Neural progenitor cell (in vitro differentiated cells): ENCODE measurements at regions not wholly inside any gene's neighbourhood (a gene's known extent, or its start where the extent isn't known, plus 50 kb on each side); places are given as distances from the start of the nearest gene placed in this dataset.

Experiments
- DNase-seq: peaks from one replicate; pipeline ENCODE4 v3.0.0-alpha.2; 2016; ENCODE audit warnings: low spot score
- H2AFZ ChIP-seq: fragments of 200-600 bp; sonication (generic); replicated peaks from 2 replicates; pipeline ENCODE4 v1.6.1; 2016; ENCODE audit warnings: antibody characterized with exemption
- H3F3A ChIP-seq: fragments of 200-600 bp; sonication (generic); 2 replicates; pipeline ENCODE4 v1.6.1; 2016; ENCODE audit warnings: antibody characterized with exemption, low read depth
- H3K27ac ChIP-seq: fragments of 200-600 bp; sonication (generic); 2 replicates; pipeline ENCODE4 v1.5.1; 2016; ENCODE audit warnings: mild to moderate bottlenecking
- H3K27me3 ChIP-seq: fragments of 200-600 bp; sonication (generic); 2 replicates; pipeline ENCODE4 v1.6.1; 2016; ENCODE audit warnings: mild to moderate bottlenecking, moderate library complexity
- H3K36me3 ChIP-seq: fragments of 200-600 bp; sonication (generic); 2 replicates; pipeline ENCODE4 v1.5.1; 2016
- H3K4me1 ChIP-seq: fragments of 200-600 bp; sonication (generic); 2 replicates; pipeline ENCODE4 v1.6.1; 2016; ENCODE audit warnings: mixed run types
- H3K4me2 ChIP-seq: fragments of 200-600 bp; sonication (generic); 2 replicates; pipeline ENCODE4 v1.6.1; 2016
- H3K4me3 ChIP-seq: fragments of 200-600 bp; sonication (generic); 2 replicates; pipeline ENCODE4 v1.5.1; 2016
- H3K79me2 ChIP-seq: fragments of 200-600 bp; sonication (generic); 2 replicates; pipeline ENCODE4 v1.6.1; 2016; ENCODE audit warnings: low read depth
- H3K9ac ChIP-seq: fragments of 200-600 bp; sonication (generic); 2 replicates; pipeline ENCODE4 v1.6.1; 2016
- H3K9me3 ChIP-seq: fragments of 200-600 bp; sonication (generic); 2 replicates; pipeline ENCODE4 v1.5.1; 2016; ENCODE audit warnings: low read depth
- H4K20me1 ChIP-seq: fragments of 200-600 bp; sonication (generic); 2 replicates; pipeline ENCODE4 v1.6.1; 2016; ENCODE audit warnings: low read depth
- H3K27ac Mint-ChIP-seq: 3 replicates; pipeline ENCODE4 v1.8.0; 2021; ENCODE audit warnings: mixed read lengths
- H3K27me3 Mint-ChIP-seq: 2 replicates; pipeline ENCODE4 v1.8.0; 2022; ENCODE audit warnings: low read depth, mild to moderate bottlenecking, inconsistent platforms, moderate library complexity, mixed read lengths; ENCODE audit not compliant: insufficient read depth
- H3K36me3 Mint-ChIP-seq: 3 replicates; pipeline ENCODE4 v1.8.0; 2021; ENCODE audit warnings: mixed read lengths
- H3K4me1 Mint-ChIP-seq: 3 replicates; pipeline ENCODE4 v1.8.0; 2021; ENCODE audit warnings: mixed read lengths
- H3K4me3 Mint-ChIP-seq: 3 replicates; pipeline ENCODE4 v1.8.0; 2021; ENCODE audit warnings: mild to moderate bottlenecking, moderate library complexity, mixed read lengths
- H3K9me3 Mint-ChIP-seq: 3 replicates; pipeline ENCODE4 v1.8.0; 2020; ENCODE audit warnings: mixed read lengths
- EZH2 ChIP-seq: fragments of 200-600 bp; sonication (generic); IDR thresholded peaks from 2 replicates; pipeline ENCODE4 v1.6.1; 2017; ENCODE audit warnings: antibody characterized with exemption, mild to moderate bottlenecking, moderate library complexity
- EZH2phosphoT487 ChIP-seq: fragments of 200-600 bp; sonication (generic); IDR thresholded peaks from 2 replicates; pipeline ENCODE4 v1.6.1; 2017; ENCODE audit warnings: antibody characterized with exemption
- TF ChIP-seq, protein P1 (sequence below): fragments of 200-600 bp; sonication (generic); IDR thresholded peaks from 2 replicates; pipeline ENCODE4 v1.5.1; 2017; ENCODE audit warnings: antibody characterized with exemption, mild to moderate bottlenecking

DNA sequence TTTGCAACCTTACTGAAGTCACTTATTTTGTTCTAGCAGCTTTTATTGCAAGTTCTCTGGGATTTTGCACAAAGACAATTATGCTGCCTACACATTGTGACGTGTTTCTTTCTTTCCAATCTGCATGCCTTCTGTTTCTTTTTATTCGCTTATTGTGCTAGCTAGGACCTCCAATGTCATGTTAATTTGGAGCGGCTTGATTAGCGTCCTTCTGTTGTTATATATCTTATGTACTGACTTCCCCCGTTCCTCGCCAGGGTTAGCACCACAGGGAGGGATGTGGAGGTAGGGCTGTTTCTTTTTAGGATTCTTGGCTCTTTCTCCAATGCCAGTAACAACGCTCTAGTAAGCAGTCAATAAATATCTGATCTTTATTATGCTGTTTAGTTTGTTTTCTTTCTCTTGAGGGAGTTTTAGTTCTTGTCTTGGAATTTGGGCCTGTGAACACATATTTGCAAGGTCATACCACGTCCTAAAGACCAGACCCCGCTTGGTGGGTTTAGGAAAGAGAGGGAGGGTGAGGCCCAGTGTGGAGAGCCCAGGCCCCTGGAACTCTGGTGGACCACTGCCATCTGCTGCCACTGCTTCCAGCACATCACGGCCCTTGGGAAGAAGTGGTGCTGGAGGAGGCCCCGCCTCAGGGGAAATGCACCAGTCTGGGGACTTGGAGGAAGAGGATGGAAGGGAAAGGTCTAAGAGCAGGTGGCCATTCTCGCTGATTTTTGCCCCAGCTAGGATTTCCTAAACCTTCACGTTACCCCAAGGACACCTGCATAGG is 129.1 kb downstream of the TRIML1 start:
- no peaks in the 10 kb centered on the region for H3K27me3 ChIP-seq

DNA sequence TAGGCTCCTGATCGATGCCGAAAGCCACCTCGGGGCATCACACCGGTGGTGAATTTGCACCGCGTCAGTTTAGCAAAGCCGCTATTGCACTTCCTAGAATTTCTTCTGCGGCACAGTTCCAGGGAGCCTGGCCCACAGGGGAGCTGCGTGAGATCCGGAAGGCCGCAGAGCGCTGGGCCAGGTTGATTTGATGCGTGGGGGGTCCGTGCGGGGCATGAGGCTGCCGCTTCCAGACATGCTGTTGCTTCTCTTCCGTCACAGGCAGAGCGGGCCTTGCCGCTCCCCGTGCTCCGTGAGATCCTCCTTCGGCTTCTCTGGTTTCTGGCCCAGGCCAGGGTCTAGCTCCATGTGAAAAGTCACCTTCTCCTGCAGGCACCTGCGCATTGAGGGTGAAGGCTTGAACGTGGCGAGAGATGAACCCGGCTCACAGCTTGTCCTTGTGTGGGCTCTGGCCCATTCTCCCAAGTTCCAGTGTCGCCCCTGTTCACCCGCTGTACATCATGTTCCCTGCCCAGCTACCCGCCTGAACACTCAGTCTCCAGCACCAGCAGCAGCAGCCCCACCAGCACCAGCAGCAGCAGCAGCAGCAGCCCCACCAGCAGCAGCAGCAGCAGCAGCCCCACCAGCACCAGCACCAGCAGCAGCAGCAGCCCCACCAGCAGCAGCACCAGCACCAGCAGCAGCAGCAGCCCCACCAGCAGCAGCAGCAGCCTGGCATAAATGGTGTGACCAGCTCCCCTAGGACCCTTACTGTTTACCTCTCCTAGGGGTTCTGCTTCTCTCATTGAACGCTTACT is 131.2 kb downstream of the TRIML1 start:
- H3K79me2 ChIP-seq, result no peaks in the 10 kb centered on the region
- H3K4me1 ChIP-seq, result no peaks in the 10 kb centered on the region
- Mint-ChIP-seq H3K27me3 (no peaks in the 10 kb centered on the region), H3K27ac (no peak overlapping the region), H3K36me3 (no peaks in the 10 kb centered on the region), H3K4me3 (no peak overlapping the region), H3K4me1 (no peaks in the 10 kb centered on the region), H3K9me3 (peaks cover 3% of the 10 kb centered on the region)
- no peaks in the 10 kb centered on the region for H3K27me3 ChIP-seq
- no peaks in the 10 kb centered on the region for H3K36me3 ChIP-seq
- H3K27ac ChIP-seq, result no peak overlapping the region
- no peak overlapping the region for H3K9ac ChIP-seq
- H3K9me3 ChIP-seq, result no peaks in the 10 kb centered on the region
- H3K4me2 ChIP-seq, result no peak overlapping the region
- TF ChIP-seq, protein P1, sequence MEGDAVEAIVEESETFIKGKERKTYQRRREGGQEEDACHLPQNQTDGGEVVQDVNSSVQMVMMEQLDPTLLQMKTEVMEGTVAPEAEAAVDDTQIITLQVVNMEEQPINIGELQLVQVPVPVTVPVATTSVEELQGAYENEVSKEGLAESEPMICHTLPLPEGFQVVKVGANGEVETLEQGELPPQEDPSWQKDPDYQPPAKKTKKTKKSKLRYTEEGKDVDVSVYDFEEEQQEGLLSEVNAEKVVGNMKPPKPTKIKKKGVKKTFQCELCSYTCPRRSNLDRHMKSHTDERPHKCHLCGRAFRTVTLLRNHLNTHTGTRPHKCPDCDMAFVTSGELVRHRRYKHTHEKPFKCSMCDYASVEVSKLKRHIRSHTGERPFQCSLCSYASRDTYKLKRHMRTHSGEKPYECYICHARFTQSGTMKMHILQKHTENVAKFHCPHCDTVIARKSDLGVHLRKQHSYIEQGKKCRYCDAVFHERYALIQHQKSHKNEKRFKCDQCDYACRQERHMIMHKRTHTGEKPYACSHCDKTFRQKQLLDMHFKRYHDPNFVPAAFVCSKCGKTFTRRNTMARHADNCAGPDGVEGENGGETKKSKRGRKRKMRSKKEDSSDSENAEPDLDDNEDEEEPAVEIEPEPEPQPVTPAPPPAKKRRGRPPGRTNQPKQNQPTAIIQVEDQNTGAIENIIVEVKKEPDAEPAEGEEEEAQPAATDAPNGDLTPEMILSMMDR, result no peak
- TF ChIP-seq EZH2phosphoT487 (no peak), EZH2 (no peak)
- DNase-seq, result no peak
- H2AFZ ChIP-seq, result no peak overlapping the region
- H4K20me1 ChIP-seq, result no peaks in the 10 kb centered on the region
- no peaks in the 10 kb centered on the region for H3F3A ChIP-seq
- no peak overlapping the region for H3K4me3 ChIP-seq

More for the DNA sequence above, 129.1 kb downstream of the TRIML1 start:
- Mint-ChIP-seq H3K27me3 (no peaks in the 10 kb centered on the region), H3K9me3 (peaks cover 3% of the 10 kb centered on the region), H3K27ac (no peak overlapping the region), H3K4me1 (no peaks in the 10 kb centered on the region), H3K4me3 (no peak overlapping the region), H3K36me3 (no peaks in the 10 kb centered on the region)
- Histone ChIP-seq H2AFZ (peak overlapping the region; percentile 79), H3K36me3 (no peaks in the 10 kb centered on the region), H3K27ac (no peak overlapping the region), H3K4me1 (no peaks in the 10 kb centered on the region), H3F3A (no peaks in the 10 kb centered on the region), H3K79me2 (no peaks in the 10 kb centered on the region), H3K4me3 (no peak overlapping the region), H3K9me3 (no peaks in the 10 kb centered on the region), H3K4me2 (no peak overlapping the region), H3K9ac (no peak overlapping the region), H4K20me1 (no peaks in the 10 kb centered on the region)
- no peak for DNase-seq
- TF ChIP-seq, protein P1, result no peak
- TF ChIP-seq EZH2phosphoT487 (no peak), EZH2 (no peak)

DNA sequence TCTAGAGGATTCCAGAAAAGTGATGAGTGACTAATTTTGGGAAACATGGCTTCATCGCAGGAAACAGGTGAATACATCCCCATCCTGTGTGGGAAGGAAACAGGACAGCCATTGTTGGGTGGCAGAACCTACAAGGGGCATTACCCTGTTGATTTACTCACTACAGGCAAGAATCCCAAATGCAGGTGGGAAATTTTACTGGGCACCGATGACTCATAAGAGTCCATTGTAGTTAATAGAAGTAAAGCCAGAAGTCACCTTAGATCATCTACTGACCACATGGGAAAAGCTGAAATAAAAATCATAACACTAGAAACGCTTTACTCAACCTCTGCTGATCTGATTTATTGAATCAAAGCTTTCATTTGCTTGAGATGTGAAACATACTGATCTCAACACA is 136.4 kb downstream of the TRIML1 start:
- H3F3A ChIP-seq, result no peaks in the 10 kb centered on the region
- H3K4me1 ChIP-seq, result no peaks in the 10 kb centered on the region
- no peak for DNase-seq
- H2AFZ ChIP-seq, result no peak overlapping the region
- no peak overlapping the region for H3K4me3 ChIP-seq
- no peaks in the 10 kb centered on the region for H3K36me3 Mint-ChIP-seq
- H3K4me2 ChIP-seq, result no peak overlapping the region
- H3K27ac Mint-ChIP-seq, result no peak overlapping the region
- no peak for TF ChIP-seq EZH2
- TF ChIP-seq, protein P1, result no peak
- TF ChIP-seq EZH2phosphoT487, result no peak
- H3K27ac ChIP-seq, result no peak overlapping the region
- no peaks in the 10 kb centered on the region for H3K36me3 ChIP-seq
- H3K9me3 ChIP-seq, result no peaks in the 10 kb centered on the region
- H3K9ac ChIP-seq, result no peak overlapping the region
- no peaks in the 10 kb centered on the region for H4K20me1 ChIP-seq
- H3K27me3 ChIP-seq, result no peaks in the 10 kb centered on the region
- no peaks in the 10 kb centered on the region for H3K4me1 Mint-ChIP-seq
- no peaks in the 10 kb centered on the region for H3K9me3 Mint-ChIP-seq
- no peaks in the 10 kb centered on the region for H3K79me2 ChIP-seq
- no peaks in the 10 kb centered on the region for H3K27me3 Mint-ChIP-seq
- H3K4me3 Mint-ChIP-seq, result no peak overlapping the region
